ENCODE measurements at regions not wholly inside any gene's neighbourhood (a gene's known extent, or its start where the extent isn't known, plus 50 kb on each side); places are given as distances from the start of the nearest gene placed in this dataset.

GRCh38 chr6:12661432-12662089, 55.0 kb upstream of the PHACTR1 start:
- H3K4me1 ChIP-seq (ENCODE audit: control insufficient read depth in 2 of 2, insufficient read depth in 2 of 2, low read length in 2 of 2) = no peaks in the 10 kb centered on the region
- H3K4me3 ChIP-seq (ENCODE audit: low read length in 2 of 2) = no peak overlapping the region
- no peaks in the 10 kb centered on the region for H3K27me3 ChIP-seq (ENCODE audit: control insufficient read depth in 2 of 2, insufficient read depth in 1 of 2, low read length in 1 of 2)
- no peak for DNase-seq (ENCODE audit: low read depth in 6 of 9, low spot score in 9 of 9)
- no peaks in the 10 kb centered on the region for H3K36me3 ChIP-seq (ENCODE audit: control insufficient read depth in 2 of 2, insufficient read depth in 2 of 2, low read length in 1 of 2)
- WGBS = 97% methylated on average over 10 of the region's 10 CpGs
- H3K9me3 ChIP-seq (ENCODE audit: control insufficient read depth in 2 of 2, insufficient read depth in 1 of 2, low read length in 1 of 2) = no peaks in the 10 kb centered on the region
- no peak overlapping the region for H3K27ac ChIP-seq (ENCODE audit: low read depth in 1 of 2, low read length in 1 of 2)
